ENCODE measurements at regions not wholly inside any gene's neighbourhood (a gene's known extent, or its start where the extent isn't known, plus 50 kb on each side); places are given as distances from the start of the nearest gene placed in this dataset.

- no peak for TF ChIP-seq POLR2A (IDR thresholded peaks at IDR 0.05; ENCODE audit: low read length)
- TF ChIP-seq GATA1 (IDR thresholded peaks at IDR 0.05; ENCODE audit: low read depth, low read length), result no peak
Measured at GRCh38 chr9:108496846-108497245, 358.9 kb downstream of the ACTL7B start.

Data from erythroblast (primary cell).